Upper lobe of left lung (tissue), 6 donors: ENCODE measurements at regions not wholly inside any gene's neighbourhood (a gene's known extent, or its start where the extent isn't known, plus 50 kb on each side); places are given as distances from the start of the nearest gene placed in this dataset.

Experiments
- ATAC-seq, 2 donors: fragments of 200-7000 bp; cut with Tn5 transposase; one replicate each; pipeline ENCODE4 v1.9.1; 2022; ENCODE audit warnings: mild to moderate bottlenecking in 2 of 2, moderate library complexity in 2 of 2; ENCODE audit not compliant: low FRiP score in 2 of 2
- DNase-seq, 2 donors: peaks; one replicate each; pipeline ENCODE4 v3.0.0-alpha.2; 2019 to 2020
- H3K27ac ChIP-seq, 4 donors: fragments of 200-600 bp; sonication (generic); one replicate each; pipeline ENCODE4 v1.5.1; 2016 to 2019
- H3K27me3 ChIP-seq, 4 donors: fragments of 200-600 bp; sonication (generic); one replicate each; pipeline ENCODE4 v1.5.1; 2017 to 2019
- H3K36me3 ChIP-seq, 4 donors: fragments of 200-600 bp; sonication (generic); one replicate each; pipeline ENCODE4 v1.5.1; 2016 to 2019
- H3K4me1 ChIP-seq, 4 donors: fragments of 200-600 bp; sonication (generic); one replicate each; pipeline ENCODE4 v1.5.1; 2018 to 2019
- H3K4me3 ChIP-seq, 4 donors: fragments of 200-600 bp; sonication (generic); one replicate each; pipeline ENCODE4 v1.5.1; 2017 to 2019; ENCODE audit warnings: mild to moderate bottlenecking in 2 of 4, moderate library complexity in 1 of 4
- H3K9me3 ChIP-seq, 4 donors: fragments of 200-600 bp; sonication (generic); one replicate each; pipeline ENCODE4 v1.5.1; 2018 to 2019
- EP300 ChIP-seq, 4 donors: sonication (generic); formaldehyde crosslinking; IDR thresholded peaks; one replicate each; pipeline ENCODE4 v1.5.1; 2017; ENCODE audit warnings: antibody characterized with exemption in 4 of 4, control low read depth in 2 of 4
- POLR2A ChIP-seq, 4 donors: fragments of 450-650 bp; IDR thresholded peaks; one replicate each; pipeline ENCODE4 v1.5.1; 2016 to 2017; ENCODE audit warnings: antibody characterized with exemption in 4 of 4, mild to moderate bottlenecking in 2 of 4
- POLR2AphosphoS5 ChIP-seq, 2 donors: sonication (generic); formaldehyde crosslinking; IDR thresholded peaks; one replicate each; pipeline ENCODE4 v1.5.1; 2017; ENCODE audit warnings: antibody characterized with exemption in 2 of 2
- WGBS, 2 donors: methylation state at CpG; one replicate each; pipeline ENCODE4 v1.1.5; 2017 to 2018; 5-methylcytosine and 5-hydroxymethylcytosine counted together
- TF ChIP-seq, protein P1 (sequence below), 6 experiments: fragments of 450-650 bp in 4 of 6; fragments of 200-600 bp in 2 of 6; sonication (generic) in 2 of 6; IDR thresholded peaks; one replicate each; pipeline ENCODE4 v1.5.1; 2016 to 2019; ENCODE audit warnings: antibody characterized with exemption in 6 of 6
- donor health status: DM: no; HTN: no; CAD: no; lungs with moderate emphysema.
- donor health status: DM: no; HTN: yes; CAD: no; lungs with severe emphysema.

DNA sequence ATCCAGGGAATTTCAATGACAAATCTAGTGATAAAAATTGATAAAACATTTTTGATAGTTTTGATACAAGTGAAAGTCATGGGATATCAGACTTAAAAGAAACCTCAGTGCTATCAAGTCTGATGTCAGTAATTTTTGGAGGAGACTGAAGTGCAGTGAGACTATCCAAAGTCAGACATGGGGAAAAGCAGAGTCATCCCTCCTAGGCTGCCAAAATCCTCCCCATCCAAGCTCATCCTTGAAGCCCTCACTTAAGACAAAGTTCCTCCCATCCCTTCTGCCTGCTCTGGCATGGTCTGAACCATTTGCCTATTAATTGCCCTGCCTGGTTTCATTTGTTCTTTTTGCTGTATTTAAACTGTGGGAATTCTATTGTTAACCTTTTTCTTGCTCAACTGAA, 456.9 kb upstream of the UBE2E2 start:
- ATAC-seq, result no peak
- H3K27ac ChIP-seq, result no peak overlapping the region
- no peak for DNase-seq
- no peaks in the 10 kb centered on the region for H3K36me3 ChIP-seq
- no peak overlapping the region for H3K4me3 ChIP-seq
- no peaks in the 10 kb centered on the region for H3K9me3 ChIP-seq
- no peaks in the 10 kb centered on the region for H3K27me3 ChIP-seq
- H3K4me1 ChIP-seq, result no peaks in the 10 kb centered on the region
- TF ChIP-seq EP300 (IDR thresholded peaks at IDR 0.05), result no peak
- TF ChIP-seq POLR2A (IDR thresholded peaks at IDR 0.05), result no peak
- no peak for TF ChIP-seq POLR2AphosphoS5 (IDR thresholded peaks at IDR 0.05)
- TF ChIP-seq, protein P1, sequence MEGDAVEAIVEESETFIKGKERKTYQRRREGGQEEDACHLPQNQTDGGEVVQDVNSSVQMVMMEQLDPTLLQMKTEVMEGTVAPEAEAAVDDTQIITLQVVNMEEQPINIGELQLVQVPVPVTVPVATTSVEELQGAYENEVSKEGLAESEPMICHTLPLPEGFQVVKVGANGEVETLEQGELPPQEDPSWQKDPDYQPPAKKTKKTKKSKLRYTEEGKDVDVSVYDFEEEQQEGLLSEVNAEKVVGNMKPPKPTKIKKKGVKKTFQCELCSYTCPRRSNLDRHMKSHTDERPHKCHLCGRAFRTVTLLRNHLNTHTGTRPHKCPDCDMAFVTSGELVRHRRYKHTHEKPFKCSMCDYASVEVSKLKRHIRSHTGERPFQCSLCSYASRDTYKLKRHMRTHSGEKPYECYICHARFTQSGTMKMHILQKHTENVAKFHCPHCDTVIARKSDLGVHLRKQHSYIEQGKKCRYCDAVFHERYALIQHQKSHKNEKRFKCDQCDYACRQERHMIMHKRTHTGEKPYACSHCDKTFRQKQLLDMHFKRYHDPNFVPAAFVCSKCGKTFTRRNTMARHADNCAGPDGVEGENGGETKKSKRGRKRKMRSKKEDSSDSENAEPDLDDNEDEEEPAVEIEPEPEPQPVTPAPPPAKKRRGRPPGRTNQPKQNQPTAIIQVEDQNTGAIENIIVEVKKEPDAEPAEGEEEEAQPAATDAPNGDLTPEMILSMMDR (IDR thresholded peaks at IDR 0.05), result no peak

DNA sequence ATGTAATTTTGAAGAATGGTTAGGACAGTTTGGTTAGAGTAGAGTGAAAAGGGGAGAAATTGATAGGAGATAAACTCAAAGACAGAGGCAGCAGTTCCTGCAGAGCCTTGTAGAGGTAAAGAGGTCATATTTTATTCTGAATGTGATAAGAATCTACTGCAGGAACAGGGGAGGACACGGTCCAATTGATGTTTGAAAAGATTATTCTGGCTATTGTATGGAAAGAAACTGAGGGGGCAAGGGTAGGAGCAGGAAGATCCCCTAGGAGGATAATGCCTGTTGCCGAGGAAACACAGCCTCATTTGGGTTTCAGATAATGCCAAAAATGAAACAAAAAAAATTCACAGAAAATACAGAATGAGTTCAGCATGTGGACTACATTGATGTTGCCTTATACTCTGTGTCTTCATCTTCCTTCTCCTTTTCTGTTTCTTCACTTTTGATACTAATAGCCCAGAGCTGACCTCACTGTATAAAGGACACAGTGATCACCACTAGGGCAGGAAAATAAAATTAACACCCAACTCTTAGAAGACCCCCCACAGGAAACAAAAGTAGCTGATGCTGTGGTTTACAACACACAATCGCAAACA, 454.6 kb upstream of the UBE2E2 start:
- Histone ChIP-seq H3K9me3 (no peaks in the 10 kb centered on the region), H3K4me1 (no peaks in the 10 kb centered on the region), H3K4me3 (no peak overlapping the region), H3K36me3 (no peaks in the 10 kb centered on the region), H3K27me3 (no peaks in the 10 kb centered on the region), H3K27ac (no peak overlapping the region)
- no peak for DNase-seq
- TF ChIP-seq, protein P1 (IDR thresholded peaks at IDR 0.05), result no peak
- no peak for TF ChIP-seq POLR2A (IDR thresholded peaks at IDR 0.05)
- no peak for TF ChIP-seq POLR2AphosphoS5 (IDR thresholded peaks at IDR 0.05)
- no peak for TF ChIP-seq EP300 (IDR thresholded peaks at IDR 0.05)
- no peak for ATAC-seq
- WGBS, 2 donors, result 47 to 54% methylated on average over 3 of the region's 3 CpGs

DNA sequence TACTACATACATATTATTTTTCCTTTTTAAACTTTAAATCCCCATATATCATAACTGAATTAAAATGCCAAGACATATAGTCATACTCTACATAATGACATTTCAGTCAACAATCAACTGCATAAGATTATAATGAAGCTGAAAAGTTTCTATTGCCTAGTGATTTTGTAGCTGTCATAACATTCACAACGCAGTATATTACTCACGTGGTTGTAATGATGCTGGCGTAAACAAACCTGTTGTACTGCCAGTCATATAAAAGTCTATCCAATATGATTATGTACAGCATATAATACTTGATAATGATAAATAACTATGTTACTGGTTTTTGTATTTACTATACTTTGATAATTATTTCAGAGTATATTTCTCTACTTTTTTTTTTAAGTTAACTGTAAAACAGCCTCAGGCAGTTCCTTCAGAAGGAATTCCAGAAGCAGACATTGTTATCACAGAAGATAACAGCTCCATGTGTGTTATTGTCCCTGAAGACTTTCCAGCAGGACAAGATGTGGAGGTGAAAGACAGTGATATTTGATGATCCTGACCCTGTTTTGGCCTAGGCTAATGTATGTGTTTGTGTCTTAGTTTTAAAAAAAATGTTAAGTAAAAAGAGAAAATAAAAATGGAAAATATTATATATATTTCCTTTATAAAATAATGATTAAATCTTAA, 443.4 kb upstream of the UBE2E2 start:
- H3K9me3 ChIP-seq, result no peaks in the 10 kb centered on the region
- WGBS, 2 donors, result 59 to 69% methylated on average over 3 of the region's 3 CpGs
- no peak for DNase-seq
- H3K27me3 ChIP-seq, result no peaks in the 10 kb centered on the region
- H3K36me3 ChIP-seq, result no peaks in the 10 kb centered on the region
- no peak for ATAC-seq
- H3K27ac ChIP-seq, result no peak overlapping the region
- no peak for TF ChIP-seq POLR2AphosphoS5 (IDR thresholded peaks at IDR 0.05)
- TF ChIP-seq EP300 (IDR thresholded peaks at IDR 0.05), result no peak
- H3K4me3 ChIP-seq, result no peak overlapping the region
- H3K4me1 ChIP-seq, result no peaks in the 10 kb centered on the region

DNA sequence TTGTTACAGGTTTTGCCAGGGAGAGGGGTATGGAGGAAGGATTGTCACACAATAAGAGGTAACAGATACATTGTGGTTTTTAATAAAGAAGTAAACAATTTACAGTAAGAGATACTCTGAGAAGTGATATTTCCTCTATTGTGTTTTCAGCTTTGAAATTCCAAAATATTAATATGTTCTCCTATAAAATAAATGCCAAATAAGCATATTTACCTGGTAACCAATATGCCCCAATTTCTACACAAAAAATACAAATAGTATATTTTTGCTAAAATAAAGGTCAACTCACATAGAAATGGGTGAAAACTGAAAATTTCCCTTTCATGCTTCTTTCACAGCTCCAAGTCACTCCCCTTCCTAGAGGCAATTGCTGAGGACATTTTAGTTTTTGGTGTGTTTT, 437.4 kb upstream of the UBE2E2 start:
- H3K4me3 ChIP-seq, result no peak overlapping the region
- no peaks in the 10 kb centered on the region for H3K36me3 ChIP-seq
- no peaks in the 10 kb centered on the region for H3K9me3 ChIP-seq
- ATAC-seq (no peak), DNase-seq (no peak)
- no peaks in the 10 kb centered on the region for H3K4me1 ChIP-seq
- H3K27me3 ChIP-seq, result no peaks in the 10 kb centered on the region
- TF ChIP-seq POLR2A (IDR thresholded peaks at IDR 0.05) (no peak), EP300 (IDR thresholded peaks at IDR 0.05) (no peak), POLR2AphosphoS5 (IDR thresholded peaks at IDR 0.05) (no peak)
- TF ChIP-seq, protein P1 (IDR thresholded peaks at IDR 0.05), result no peak
- H3K27ac ChIP-seq, result no peak overlapping the region

DNA sequence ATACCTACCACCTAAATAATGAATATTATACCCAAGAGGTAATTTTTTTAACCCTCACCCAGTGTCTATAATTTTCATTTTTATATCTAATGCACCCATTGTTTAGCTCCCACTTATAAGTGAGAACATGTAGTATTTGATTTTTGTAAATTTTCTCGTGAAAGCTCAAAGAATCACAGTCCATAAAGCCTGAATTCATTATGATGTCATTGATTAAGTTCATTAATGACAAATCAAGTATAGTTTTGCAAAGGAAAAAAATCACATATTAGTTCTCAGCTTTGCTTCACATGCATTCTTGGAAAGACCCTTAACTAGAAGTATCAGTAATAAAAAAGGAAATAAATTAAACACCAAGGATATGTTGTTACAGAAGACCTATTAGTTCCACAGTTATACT, 425.3 kb upstream of the UBE2E2 start:
- TF ChIP-seq, protein P1 (IDR thresholded peaks at IDR 0.05), result no peak
- TF ChIP-seq POLR2AphosphoS5 (IDR thresholded peaks at IDR 0.05), result no peak
- no peak for TF ChIP-seq POLR2A (IDR thresholded peaks at IDR 0.05)
- TF ChIP-seq EP300 (IDR thresholded peaks at IDR 0.05), result no peak
- no peak for ATAC-seq

More for the DNA sequence above, 425.3 kb upstream of the UBE2E2 start:
- H3K27ac ChIP-seq, result no peak overlapping the region
- no peaks in the 10 kb centered on the region for H3K36me3 ChIP-seq
- no peak overlapping the region for H3K4me3 ChIP-seq
- no peaks in the 10 kb centered on the region for H3K27me3 ChIP-seq
- WGBS, 2 donors, result 79 to 85% methylated on average over 1 of the region's 1 CpG
- H3K9me3 ChIP-seq, result peaks cover 0 to 4% (median 0%) of the 10 kb centered on the region in 4 donors
- DNase-seq, result no peak
- H3K4me1 ChIP-seq, result no peaks in the 10 kb centered on the region
